Lower lobe of right lung (tissue), 2 donors: ENCODE measurements at regions not wholly inside any gene's neighbourhood (a gene's known extent, or its start where the extent isn't known, plus 50 kb on each side); places are given as distances from the start of the nearest gene placed in this dataset.

Experiments
- ATAC-seq, 2 donors: fragments of 200-7000 bp; cut with Tn5 transposase; one replicate each; pipeline ENCODE4 v1.9.1; 2020 to 2022; ENCODE audit warnings: mild to moderate bottlenecking in 2 of 2, moderate library complexity in 2 of 2
- DNase-seq: peaks from one replicate; pipeline ENCODE4 v3.0.0-alpha.2; 2020
- H3K27ac ChIP-seq: fragments of 200-600 bp; one replicate; pipeline ENCODE4 v1.8.0; 2022
- H3K27me3 ChIP-seq: fragments of 200-600 bp; one replicate; pipeline ENCODE4 v1.8.0; 2022; ENCODE audit warnings: low read depth
- H3K36me3 ChIP-seq: fragments of 200-600 bp; one replicate; pipeline ENCODE4 v1.8.0; 2022; ENCODE audit warnings: mild to moderate bottlenecking
- H3K4me1 ChIP-seq: fragments of 200-600 bp; one replicate; pipeline ENCODE4 v1.8.0; 2022
- H3K4me3 ChIP-seq: fragments of 200-600 bp; one replicate; pipeline ENCODE4 v1.8.0; 2022; ENCODE audit warnings: mild to moderate bottlenecking
- H3K9me3 ChIP-seq: fragments of 200-600 bp; one replicate; pipeline ENCODE4 v1.8.0; 2022
- CTCF ChIP-seq: fragments of 200-600 bp; IDR thresholded peaks from one replicate; pipeline ENCODE4 v1.8.0; 2022; ENCODE audit warnings: antibody characterized with exemption, mild to moderate bottlenecking
- intact Hi-C: fragments of 100-400 bp; cut with DNase I; formaldehyde crosslinking; loops from one replicate; pipeline ENCODE4 v1.11.0; 2022
- donor health status: DM: no; HTN: yes; CAD: no; lungs with severe emphysema.

- H3K4me3 ChIP-seq: no peak overlapping the region
- no peaks in the 10 kb centered on the region for H3K9me3 ChIP-seq
- DNase-seq: no peak
- ATAC-seq: no peak
- no peaks in the 10 kb centered on the region for H3K36me3 ChIP-seq
- H3K27me3 ChIP-seq: no peaks in the 10 kb centered on the region
- H3K27ac ChIP-seq: no peak overlapping the region
- peaks cover 21% of the 10 kb centered on the region for H3K4me1 ChIP-seq
- TF ChIP-seq CTCF: no peak
- intact Hi-C loops: no loop called here
Measured at GRCh38 chr6:108793516-108794251, 54.5 kb upstream of the ARMC2 start.

- Histone ChIP-seq H3K27ac (no peak overlapping the region), H3K27me3 (no peaks in the 10 kb centered on the region), H3K9me3 (no peaks in the 10 kb centered on the region), H3K4me1 (peaks cover 32% of the 10 kb centered on the region), H3K36me3 (no peaks in the 10 kb centered on the region), H3K4me3 (no peak overlapping the region)
- TF ChIP-seq CTCF: no peak
- intact Hi-C loops: no loop called here
- DNase-seq: no peak
- no peak for ATAC-seq
Measured at GRCh38 chr6:108795122-108795521, 53.1 kb upstream of the ARMC2 start.

GRCh38 chr6:108795814-108796213 lies 52.4 kb upstream of the ARMC2 start:
- no peak for ATAC-seq

GRCh38 chr6:108796875-108797274 lies 51.3 kb upstream of the ARMC2 start:
- Histone ChIP-seq H3K4me1 (peaks cover 32% of the 10 kb centered on the region), H3K27me3 (no peaks in the 10 kb centered on the region), H3K36me3 (no peaks in the 10 kb centered on the region), H3K4me3 (no peak overlapping the region), H3K9me3 (no peaks in the 10 kb centered on the region), H3K27ac (no peak overlapping the region)
- intact Hi-C loops: no loop called here
- DNase-seq (no peak), ATAC-seq (no peak)
- no peak for TF ChIP-seq CTCF

More at GRCh38 chr6:108795814-108796213, 52.4 kb upstream of the ARMC2 start:
- intact Hi-C loops: no loop called here
- Histone ChIP-seq H3K27ac (no peak overlapping the region), H3K9me3 (no peaks in the 10 kb centered on the region), H3K27me3 (no peaks in the 10 kb centered on the region), H3K36me3 (no peaks in the 10 kb centered on the region), H3K4me1 (peaks cover 32% of the 10 kb centered on the region), H3K4me3 (no peak overlapping the region)
- no peak for DNase-seq
- TF ChIP-seq CTCF: no peak

GRCh38 chr6:108797951-108798669 lies 50.1 kb upstream of the ARMC2 start:
- DNase-seq (no peak), ATAC-seq (peak in 1 of 2 donors; percentile 29)
- Histone ChIP-seq H3K4me1 (peaks cover 32% of the 10 kb centered on the region), H3K27ac (no peak overlapping the region), H3K27me3 (no peaks in the 10 kb centered on the region), H3K36me3 (no peaks in the 10 kb centered on the region), H3K9me3 (no peaks in the 10 kb centered on the region), H3K4me3 (no peak overlapping the region)
- TF ChIP-seq CTCF: no peak
- intact Hi-C loops: no loop called here
